Vagina (tissue), 2 donors: ENCODE measurements at regions not wholly inside any gene's neighbourhood (a gene's known extent, or its start where the extent isn't known, plus 50 kb on each side); places are given as distances from the start of the nearest gene placed in this dataset.

ENCODE experiments used
- POLR2A ChIP-seq, 2 donors: fragments of 450-650 bp; IDR thresholded peaks; one replicate each; pipeline ENCODE4 v1.6.1; 2017; ENCODE audit warnings: antibody characterized with exemption in 2 of 2, mild to moderate bottlenecking in 2 of 2, moderate library complexity in 2 of 2
- TF ChIP-seq, protein P1 (sequence below), 3 experiments: fragments of 450-650 bp in 2 of 3; fragments of 200-600 bp in 1 of 3; sonication (generic) in 1 of 3; IDR thresholded peaks; one replicate each; pipeline ENCODE4 v1.5.1; 2017 to 2019; ENCODE audit warnings: antibody characterized with exemption in 3 of 3, mild to moderate bottlenecking in 2 of 3, moderate library complexity in 2 of 3

DNA sequence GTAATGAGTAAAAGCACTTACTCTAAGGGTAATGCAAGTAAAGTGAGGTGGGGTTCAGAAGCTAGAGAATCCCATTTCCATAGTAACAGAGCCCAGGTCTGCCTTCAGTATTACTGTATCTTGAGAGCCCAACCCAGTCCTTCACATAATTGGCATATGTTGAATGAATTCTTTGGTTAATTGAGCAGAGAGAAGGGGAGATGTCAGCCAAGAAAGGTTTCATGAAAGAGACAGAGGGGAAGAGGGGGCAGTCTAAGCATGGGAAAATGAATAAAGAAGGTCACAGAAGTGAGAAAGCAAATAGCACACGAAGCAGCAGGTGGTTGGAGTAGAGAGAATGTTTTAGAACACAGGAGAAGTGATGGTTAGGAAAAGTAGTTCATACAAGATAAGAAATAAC lies 371.1 kb downstream of the SEC23A start:
- TF ChIP-seq POLR2A (IDR thresholded peaks at IDR 0.05), result no peak
- TF ChIP-seq, protein P1, sequence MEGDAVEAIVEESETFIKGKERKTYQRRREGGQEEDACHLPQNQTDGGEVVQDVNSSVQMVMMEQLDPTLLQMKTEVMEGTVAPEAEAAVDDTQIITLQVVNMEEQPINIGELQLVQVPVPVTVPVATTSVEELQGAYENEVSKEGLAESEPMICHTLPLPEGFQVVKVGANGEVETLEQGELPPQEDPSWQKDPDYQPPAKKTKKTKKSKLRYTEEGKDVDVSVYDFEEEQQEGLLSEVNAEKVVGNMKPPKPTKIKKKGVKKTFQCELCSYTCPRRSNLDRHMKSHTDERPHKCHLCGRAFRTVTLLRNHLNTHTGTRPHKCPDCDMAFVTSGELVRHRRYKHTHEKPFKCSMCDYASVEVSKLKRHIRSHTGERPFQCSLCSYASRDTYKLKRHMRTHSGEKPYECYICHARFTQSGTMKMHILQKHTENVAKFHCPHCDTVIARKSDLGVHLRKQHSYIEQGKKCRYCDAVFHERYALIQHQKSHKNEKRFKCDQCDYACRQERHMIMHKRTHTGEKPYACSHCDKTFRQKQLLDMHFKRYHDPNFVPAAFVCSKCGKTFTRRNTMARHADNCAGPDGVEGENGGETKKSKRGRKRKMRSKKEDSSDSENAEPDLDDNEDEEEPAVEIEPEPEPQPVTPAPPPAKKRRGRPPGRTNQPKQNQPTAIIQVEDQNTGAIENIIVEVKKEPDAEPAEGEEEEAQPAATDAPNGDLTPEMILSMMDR (IDR thresholded peaks at IDR 0.05), result no peak
